ENCODE measurements at regions not wholly inside any gene's neighbourhood (a gene's known extent, or its start where the extent isn't known, plus 50 kb on each side); places are given as distances from the start of the nearest gene placed in this dataset.
A peak's percentile ranks its signal among the peaks of the same experiment; 100 is the strongest.

- no peak for DNase-seq
Observed at GRCh38 chr6:168896321-168896720, 357.3 kb downstream of the THBS2 start.

- DNase-seq, result peak; percentile 54 to 82
Observed at GRCh38 chr6:168895102-168895812, 358.4 kb downstream of the THBS2 start.

- DNase-seq, result no peak
Observed at GRCh38 chr6:168892031-168892430, 361.6 kb downstream of the THBS2 start.

- DNase-seq, result no peak
Observed at GRCh38 chr6:168890981-168891365, 362.7 kb downstream of the THBS2 start.

GRCh38 chr6:168890306-168890980 lies 363.2 kb downstream of the THBS2 start:
- no peak for DNase-seq

- DNase-seq, result no peak
Observed at GRCh38 chr6:168888786-168889345, 364.8 kb downstream of the THBS2 start.

- DNase-seq, result no peak
Observed at GRCh38 chr6:168888102-168888501, 365.5 kb downstream of the THBS2 start.

- DNase-seq, result no peak
Observed at GRCh38 chr6:168887621-168888020, 366.0 kb downstream of the THBS2 start.

- no peak for DNase-seq
Observed at GRCh38 chr6:168886964-168887363, 366.7 kb downstream of the THBS2 start.

- no peak for DNase-seq
Observed at GRCh38 chr6:168885751-168886742, 367.6 kb downstream of the THBS2 start.

GRCh38 chr6:168885196-168885595 lies 368.4 kb downstream of the THBS2 start:
- DNase-seq, result no peak

GRCh38 chr6:168884646-168885086 lies 369.0 kb downstream of the THBS2 start:
- DNase-seq, result peak; percentile 20 to 63

- no peak for DNase-seq
Observed at GRCh38 chr6:168884050-168884645, 369.5 kb downstream of the THBS2 start.

GRCh38 chr6:168883410-168884049 lies 370.1 kb downstream of the THBS2 start:
- DNase-seq, result no peak

- DNase-seq, result no peak
Observed at GRCh38 chr6:168880271-168880670, 373.4 kb downstream of the THBS2 start.

GRCh38 chr6:168877821-168878282 lies 375.8 kb downstream of the THBS2 start:
- DNase-seq, result peak; percentile 70 to 86

GRCh38 chr6:168876956-168877355 lies 376.7 kb downstream of the THBS2 start:
- no peak for DNase-seq

GRCh38 chr6:168875811-168876576 lies 377.7 kb downstream of the THBS2 start:
- DNase-seq, result no peak

- no peak for DNase-seq
Observed at GRCh38 chr6:168874637-168875036, 379.0 kb downstream of the THBS2 start.

GRCh38 chr6:168873278-168874190 lies 380.1 kb downstream of the THBS2 start:
- no peak for DNase-seq

Measured in NCI-H524 (cell line).